ENCODE measurements at regions not wholly inside any gene's neighbourhood (a gene's known extent, or its start where the extent isn't known, plus 50 kb on each side); places are given as distances from the start of the nearest gene placed in this dataset.

- ATAC-seq, result no peak
- TF ChIP-seq CTCF (IDR thresholded peaks at IDR 0.05), result no peak
- Histone ChIP-seq H3K36me3 (no peaks in the 10 kb centered on the region), H3K9me3 (no peaks in the 10 kb centered on the region), H3K4me3 (no peak overlapping the region), H3K4me1 (no peaks in the 10 kb centered on the region), H3K27me3 (ENCODE audit: low read depth) (no peaks in the 10 kb centered on the region), H3K27ac (no peak overlapping the region)
- DNase-seq, result no peak
- intact Hi-C loops (cut with DNase I), result no loop called here
Measured at GRCh38 chr2:10183146-10183675, 60.7 kb downstream of the RRM2 start.

GRCh38 chr2:10184421-10184820 is 61.9 kb downstream of the RRM2 start:
- ATAC-seq, result no peak
- Histone ChIP-seq H3K27me3 (ENCODE audit: low read depth) (no peaks in the 10 kb centered on the region), H3K36me3 (no peaks in the 10 kb centered on the region), H3K9me3 (no peaks in the 10 kb centered on the region), H3K4me1 (no peaks in the 10 kb centered on the region), H3K4me3 (no peak overlapping the region), H3K27ac (no peak overlapping the region)
- no peak for DNase-seq
- intact Hi-C loops (cut with DNase I), result no loop called here
- no peak for TF ChIP-seq CTCF (IDR thresholded peaks at IDR 0.05)

- no peaks in the 10 kb centered on the region for H3K27me3 ChIP-seq (ENCODE audit: low read depth)
- intact Hi-C loops (cut with DNase I), result no loop called here
- DNase-seq (no peak), ATAC-seq (no peak)
- no peak overlapping the region for H3K27ac ChIP-seq
- no peaks in the 10 kb centered on the region for H3K9me3 ChIP-seq
- no peaks in the 10 kb centered on the region for H3K4me1 ChIP-seq
- TF ChIP-seq CTCF (IDR thresholded peaks at IDR 0.05), result no peak
- no peaks in the 10 kb centered on the region for H3K36me3 ChIP-seq
- H3K4me3 ChIP-seq, result no peak overlapping the region
Measured at GRCh38 chr2:10185046-10185445, 62.5 kb downstream of the RRM2 start.

GRCh38 chr2:10185755-10186154 is 63.2 kb downstream of the RRM2 start:
- ATAC-seq (no peak), DNase-seq (no peak)
- no peaks in the 10 kb centered on the region for H3K9me3 ChIP-seq
- intact Hi-C loops (cut with DNase I), result no loop called here
- no peaks in the 10 kb centered on the region for H3K36me3 ChIP-seq
- no peaks in the 10 kb centered on the region for H3K27me3 ChIP-seq (ENCODE audit: low read depth)
- H3K4me1 ChIP-seq, result no peaks in the 10 kb centered on the region
- no peak for TF ChIP-seq CTCF (IDR thresholded peaks at IDR 0.05)
- H3K4me3 ChIP-seq, result no peak overlapping the region
- no peak overlapping the region for H3K27ac ChIP-seq

- DNase-seq (no peak), ATAC-seq (no peak)
- Histone ChIP-seq H3K4me1 (no peaks in the 10 kb centered on the region), H3K27ac (no peak overlapping the region), H3K27me3 (ENCODE audit: low read depth) (no peaks in the 10 kb centered on the region), H3K36me3 (no peaks in the 10 kb centered on the region), H3K4me3 (no peak overlapping the region), H3K9me3 (no peaks in the 10 kb centered on the region)
- intact Hi-C loops (cut with DNase I), result no loop called here
- no peak for TF ChIP-seq CTCF (IDR thresholded peaks at IDR 0.05)
Measured at GRCh38 chr2:10186868-10187535, 64.5 kb downstream of the RRM2 start.
